ENCODE measurements at regions not wholly inside any gene's neighbourhood (a gene's known extent, or its start where the extent isn't known, plus 50 kb on each side); places are given as distances from the start of the nearest gene placed in this dataset.
A peak's percentile ranks its signal among the peaks of the same experiment; 100 is the strongest.

DNA sequence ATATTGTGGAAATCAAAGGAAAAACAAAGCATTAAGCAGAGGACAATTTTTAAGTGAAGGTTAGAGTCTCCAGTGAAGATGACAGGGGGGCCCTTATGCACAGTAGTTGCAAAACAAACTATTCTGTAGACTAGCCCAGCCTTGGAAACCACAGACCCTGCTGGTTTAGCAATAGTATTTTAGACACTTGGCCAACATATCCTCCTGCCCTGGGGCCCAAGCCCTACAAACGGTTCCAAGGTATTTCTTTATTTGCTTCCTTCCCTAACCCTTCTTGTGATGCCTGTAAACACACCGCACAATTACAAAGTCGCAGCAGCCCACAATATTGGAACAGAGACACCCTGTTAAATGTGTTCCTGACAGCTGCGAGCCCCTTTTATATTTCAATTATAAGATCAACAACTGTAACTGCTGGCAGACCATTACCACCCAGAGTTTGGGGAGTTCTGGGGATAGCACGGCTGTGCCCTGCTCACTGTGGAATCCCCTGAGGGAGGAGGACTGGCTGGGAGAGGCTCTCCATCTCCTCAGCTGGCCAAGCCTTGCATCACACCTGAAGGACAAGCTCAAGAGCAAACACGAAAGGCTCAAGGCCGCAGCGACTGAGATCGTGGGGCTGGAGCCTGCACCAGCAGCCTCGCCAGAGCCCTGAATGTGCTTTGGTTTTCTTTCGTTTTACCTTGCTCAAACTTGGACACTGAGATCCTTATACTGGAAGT, 282.2 kb upstream of the ATP5MC3 start:
- Histone ChIP-seq H3K9me3 (no peaks in the 10 kb centered on the region), H3K4me1 (peaks cover 7% of the 10 kb centered on the region), H3K27me3 (no peaks in the 10 kb centered on the region), H3K27ac (no peak overlapping the region), H3K36me3 (ENCODE audit: low read depth, missing control alignments) (no peaks in the 10 kb centered on the region), H3K4me3 (no peak overlapping the region)
- TF ChIP-seq, protein P1, sequence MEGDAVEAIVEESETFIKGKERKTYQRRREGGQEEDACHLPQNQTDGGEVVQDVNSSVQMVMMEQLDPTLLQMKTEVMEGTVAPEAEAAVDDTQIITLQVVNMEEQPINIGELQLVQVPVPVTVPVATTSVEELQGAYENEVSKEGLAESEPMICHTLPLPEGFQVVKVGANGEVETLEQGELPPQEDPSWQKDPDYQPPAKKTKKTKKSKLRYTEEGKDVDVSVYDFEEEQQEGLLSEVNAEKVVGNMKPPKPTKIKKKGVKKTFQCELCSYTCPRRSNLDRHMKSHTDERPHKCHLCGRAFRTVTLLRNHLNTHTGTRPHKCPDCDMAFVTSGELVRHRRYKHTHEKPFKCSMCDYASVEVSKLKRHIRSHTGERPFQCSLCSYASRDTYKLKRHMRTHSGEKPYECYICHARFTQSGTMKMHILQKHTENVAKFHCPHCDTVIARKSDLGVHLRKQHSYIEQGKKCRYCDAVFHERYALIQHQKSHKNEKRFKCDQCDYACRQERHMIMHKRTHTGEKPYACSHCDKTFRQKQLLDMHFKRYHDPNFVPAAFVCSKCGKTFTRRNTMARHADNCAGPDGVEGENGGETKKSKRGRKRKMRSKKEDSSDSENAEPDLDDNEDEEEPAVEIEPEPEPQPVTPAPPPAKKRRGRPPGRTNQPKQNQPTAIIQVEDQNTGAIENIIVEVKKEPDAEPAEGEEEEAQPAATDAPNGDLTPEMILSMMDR (IDR thresholded peaks at IDR 0.05) = no peak
- TF ChIP-seq POLR2A (IDR thresholded peaks at IDR 0.05) = no peak
- DNase-seq = peak; percentile 20
- 63 to 72% methylated on average over 11 of the region's 11 CpGs for WGBS, 2 donors
- intact Hi-C loops (cut with DNase I; ENCODE audit: low total_unique reads) = no loop called here

DNA sequence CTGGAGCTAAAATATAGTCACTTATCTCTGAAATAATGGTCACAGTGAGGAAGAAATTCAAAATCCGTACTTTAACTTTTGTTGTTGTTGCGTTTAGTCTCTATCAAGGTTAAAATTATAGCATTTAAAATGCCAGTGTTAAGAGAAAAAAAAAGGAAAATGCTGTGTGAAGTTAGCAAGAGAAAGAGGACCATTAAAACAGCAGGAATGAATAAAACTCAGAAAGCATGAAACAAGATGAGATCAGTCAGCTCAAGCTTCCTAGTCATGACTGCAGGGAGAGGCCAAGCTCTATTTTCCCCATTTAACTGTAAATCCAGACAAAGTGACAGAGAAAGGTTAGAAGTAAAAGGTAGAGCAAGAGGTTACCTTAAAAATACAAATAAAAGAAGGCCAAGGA, 281.7 kb upstream of the ATP5MC3 start:
- 86 to 90% methylated on average over 2 of the region's 2 CpGs for WGBS, 2 donors
- Histone ChIP-seq H3K27ac (no peak overlapping the region), H3K9me3 (no peaks in the 10 kb centered on the region), H3K4me1 (peaks cover 7% of the 10 kb centered on the region), H3K27me3 (no peaks in the 10 kb centered on the region), H3K36me3 (ENCODE audit: low read depth, missing control alignments) (no peaks in the 10 kb centered on the region), H3K4me3 (no peak overlapping the region)
- no peak for TF ChIP-seq POLR2A (IDR thresholded peaks at IDR 0.05)
- TF ChIP-seq, protein P1 (IDR thresholded peaks at IDR 0.05) = no peak
- no peak for DNase-seq
- intact Hi-C loops (cut with DNase I; ENCODE audit: low total_unique reads) = no loop called here

DNA sequence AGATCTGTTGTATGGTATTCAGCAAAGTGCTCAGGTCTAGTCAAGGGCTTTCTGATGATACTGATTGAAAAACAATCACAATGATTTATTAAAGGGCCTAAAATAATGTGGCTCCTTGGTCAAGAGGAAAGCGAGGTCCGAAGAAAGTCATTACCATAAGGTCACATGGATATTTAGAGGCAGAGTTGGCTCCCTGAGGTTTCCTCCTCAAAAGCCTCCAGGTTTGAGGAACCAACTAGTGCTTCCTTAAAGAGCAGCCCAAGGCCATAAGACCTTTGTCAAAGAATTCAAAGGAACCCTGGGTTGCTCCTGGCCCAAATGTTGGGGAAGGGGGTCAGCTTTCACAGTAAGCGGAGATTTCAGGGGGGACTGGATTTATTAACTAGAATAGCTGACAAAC, 280.7 kb upstream of the ATP5MC3 start:
- Histone ChIP-seq H3K27me3 (no peaks in the 10 kb centered on the region), H3K36me3 (ENCODE audit: low read depth, missing control alignments) (no peaks in the 10 kb centered on the region), H3K27ac (no peak overlapping the region), H3K9me3 (no peaks in the 10 kb centered on the region), H3K4me3 (no peak overlapping the region), H3K4me1 (peaks cover 7% of the 10 kb centered on the region)
- WGBS, 2 donors = 91 to 94% methylated on average over 3 of the region's 3 CpGs
- TF ChIP-seq, protein P1 (IDR thresholded peaks at IDR 0.05) = no peak
- TF ChIP-seq POLR2A (IDR thresholded peaks at IDR 0.05) = no peak
- no peak for DNase-seq
- intact Hi-C loops (cut with DNase I; ENCODE audit: low total_unique reads) = no loop called here

DNA sequence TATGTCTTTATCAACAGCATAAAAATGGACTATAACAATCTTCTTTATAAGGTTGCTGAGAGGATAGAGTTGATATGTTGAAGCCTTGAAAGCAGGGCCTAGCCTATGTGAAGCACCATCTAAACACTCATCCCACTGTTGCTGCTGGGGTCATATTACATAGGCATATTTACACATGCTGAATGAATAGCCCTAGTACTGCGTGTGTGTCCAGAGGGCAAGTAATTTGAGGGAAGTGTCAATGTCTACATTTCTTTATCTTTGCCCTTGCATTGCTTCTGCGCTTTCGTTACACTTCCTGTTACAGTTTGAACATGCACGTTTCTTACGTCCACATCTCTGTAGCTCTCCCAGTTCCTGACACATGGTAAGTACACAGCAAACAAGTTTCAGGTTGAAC, 280.3 kb upstream of the ATP5MC3 start:
- Histone ChIP-seq H3K9me3 (no peaks in the 10 kb centered on the region), H3K27me3 (no peaks in the 10 kb centered on the region), H3K36me3 (ENCODE audit: low read depth, missing control alignments) (no peaks in the 10 kb centered on the region), H3K4me1 (peaks cover 7% of the 10 kb centered on the region), H3K27ac (no peak overlapping the region), H3K4me3 (no peak overlapping the region)
- TF ChIP-seq, protein P1 (IDR thresholded peaks at IDR 0.05) = no peak
- TF ChIP-seq POLR2A (IDR thresholded peaks at IDR 0.05) = no peak
- intact Hi-C loops (cut with DNase I; ENCODE audit: low total_unique reads) = no loop called here
- WGBS, 2 donors = 87 to 91% methylated on average over 5 of the region's 5 CpGs
- DNase-seq = no peak

DNA sequence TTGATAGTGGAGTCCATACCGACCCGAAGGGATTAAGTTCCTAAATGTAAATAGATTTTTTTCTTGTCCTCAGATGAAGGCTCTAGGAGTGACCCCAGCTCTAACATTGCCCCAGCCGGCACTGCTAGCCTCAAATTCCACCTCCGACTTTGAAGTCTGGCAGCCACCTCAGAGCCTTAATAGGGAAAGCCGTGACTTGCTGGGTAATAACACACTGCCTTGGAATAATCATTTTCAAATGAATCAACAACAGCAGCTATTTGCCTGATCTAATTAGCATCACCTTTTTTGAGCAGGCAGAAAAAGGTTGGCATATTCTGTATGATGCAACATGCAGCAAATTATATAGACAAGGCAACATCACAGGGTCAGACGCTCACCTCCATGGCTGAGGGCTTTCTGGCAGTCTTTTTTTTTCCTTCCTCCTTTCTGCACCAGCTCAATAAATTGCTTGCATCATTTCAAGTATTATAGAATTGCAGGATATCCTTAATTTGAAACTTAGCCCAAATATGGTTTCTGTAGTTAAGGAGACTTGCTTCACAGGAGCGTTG, 276.5 kb upstream of the ATP5MC3 start:
- H3K4me3 ChIP-seq = no peak overlapping the region
- no peak overlapping the region for H3K27ac ChIP-seq
- WGBS, 2 donors = 66% methylated on average over 7 of the region's 7 CpGs
- no peaks in the 10 kb centered on the region for H3K9me3 ChIP-seq
- H3K27me3 ChIP-seq = no peaks in the 10 kb centered on the region
- H3K4me1 ChIP-seq = no peaks in the 10 kb centered on the region
- intact Hi-C loops (cut with DNase I; ENCODE audit: low total_unique reads) = no loop called here
- no peak for DNase-seq
- H3K36me3 ChIP-seq (ENCODE audit: low read depth, missing control alignments) = no peaks in the 10 kb centered on the region
- no peak for TF ChIP-seq POLR2A (IDR thresholded peaks at IDR 0.05)
- TF ChIP-seq, protein P1 (IDR thresholded peaks at IDR 0.05) = no peak

Measured in testis (tissue), 2 donors.